Tibial nerve (tissue), 4 donors: ENCODE measurements at regions not wholly inside any gene's neighbourhood (a gene's known extent, or its start where the extent isn't known, plus 50 kb on each side); places are given as distances from the start of the nearest gene placed in this dataset.

Experiments used
- DNase-seq, 2 donors: peaks; one replicate each; pipeline ENCODE4 v3.0.0-alpha.2; 2019; ENCODE audit warnings: low spot score in 2 of 2
- H3K27ac ChIP-seq, 4 donors: fragments of 200-600 bp; sonication (generic) in 3 of 4; one replicate each; pipeline ENCODE4 v1.5.1; 2017 to 2019; ENCODE audit warnings: mild to moderate bottlenecking in 1 of 4
- H3K27me3 ChIP-seq, 2 donors: fragments of 200-600 bp; sonication (generic) in 1 of 2; one replicate each; pipeline versions ENCODE4 v1.5.1 to v1.6.0; 2017 to 2019
- H3K36me3 ChIP-seq, 3 donors: fragments of 200-600 bp; sonication (generic); one replicate each; pipeline ENCODE4 v1.5.1; 2018 to 2019
- H3K4me1 ChIP-seq, 4 donors: fragments of 200-600 bp; sonication (generic) in 3 of 4; one replicate each; pipeline ENCODE4 v1.5.1; 2017 to 2019
- H3K4me3 ChIP-seq, 4 donors: fragments of 200-600 bp; sonication (generic) in 3 of 4; one replicate each; pipeline ENCODE4 v1.5.1; 2017 to 2019; ENCODE audit warnings: mild to moderate bottlenecking in 1 of 4, moderate library complexity in 1 of 4
- H3K9me3 ChIP-seq, 4 donors: fragments of 200-600 bp; sonication (generic) in 3 of 4; one replicate each; pipeline ENCODE4 v1.5.1; 2017 to 2019
- CTCF ChIP-seq, 5 experiments: fragments of 200-600 bp in 3 of 5; fragments of 450-650 bp in 2 of 5; sonication (generic) in 3 of 5; IDR thresholded peaks; one replicate each; pipeline ENCODE4 v1.5.1; 2016 to 2019; ENCODE audit warnings: antibody characterized with exemption in 5 of 5, mild to moderate bottlenecking in 3 of 5, moderate library complexity in 2 of 5
- EP300 ChIP-seq, 2 donors: sonication (generic); formaldehyde crosslinking; IDR thresholded peaks; one replicate each; pipeline ENCODE4 v1.6.1; 2017; ENCODE audit warnings: antibody characterized with exemption in 2 of 2, mild to moderate bottlenecking in 1 of 2
- POLR2A ChIP-seq, 2 donors: fragments of 450-650 bp; IDR thresholded peaks; one replicate each; pipeline ENCODE4 v1.6.1; 2017; ENCODE audit warnings: antibody characterized with exemption in 2 of 2, mild to moderate bottlenecking in 2 of 2, moderate library complexity in 2 of 2
- WGBS, 2 donors: methylation state at CpG; one replicate each; pipeline ENCODE4 v1.1.5; 2018; 5-methylcytosine and 5-hydroxymethylcytosine counted together

- Histone ChIP-seq H3K9me3 (peaks cover 0 to 6% (median 0%) of the 10 kb centered on the region in 4 donors), H3K27me3 (no peaks in the 10 kb centered on the region), H3K36me3 (no peaks in the 10 kb centered on the region), H3K4me1 (no peaks in the 10 kb centered on the region), H3K27ac (peak overlapping the region in 2 of 4 donors; percentile 22 to 26), H3K4me3 (no peak overlapping the region)
- no peak for DNase-seq
- 43 to 73% methylated on average over 5 of the region's 5 CpGs for WGBS, 2 donors
- TF ChIP-seq POLR2A (IDR thresholded peaks at IDR 0.05) (no peak), CTCF (IDR thresholded peaks at IDR 0.05) (no peak), EP300 (IDR thresholded peaks at IDR 0.05) (no peak)
Observed at GRCh38 chr20:46823271-46823751, 71.3 kb upstream of the EYA2 start.

GRCh38 chr20:46823753-46824152 is 70.9 kb upstream of the EYA2 start:
- H3K36me3 ChIP-seq, result no peaks in the 10 kb centered on the region
- peak overlapping the region in 2 of 4 donors; percentile 24 to 26 for H3K27ac ChIP-seq
- WGBS, 2 donors, result 78 to 92% methylated on average over 3 of the region's 3 CpGs
- peaks cover 0 to 6% (median 0%) of the 10 kb centered on the region in 4 donors for H3K9me3 ChIP-seq
- no peak for DNase-seq
- no peaks in the 10 kb centered on the region for H3K4me1 ChIP-seq
- H3K4me3 ChIP-seq, result no peak overlapping the region
- H3K27me3 ChIP-seq, result no peaks in the 10 kb centered on the region
- TF ChIP-seq POLR2A (IDR thresholded peaks at IDR 0.05) (no peak), CTCF (IDR thresholded peaks at IDR 0.05) (no peak), EP300 (IDR thresholded peaks at IDR 0.05) (no peak)

- H3K4me1 ChIP-seq, result no peaks in the 10 kb centered on the region
- DNase-seq, result no peak
- H3K36me3 ChIP-seq, result no peaks in the 10 kb centered on the region
- no peak for TF ChIP-seq POLR2A (IDR thresholded peaks at IDR 0.05)
- no peak for TF ChIP-seq EP300 (IDR thresholded peaks at IDR 0.05)
- TF ChIP-seq CTCF (IDR thresholded peaks at IDR 0.05), result no peak
- no peak overlapping the region for H3K27ac ChIP-seq
- H3K27me3 ChIP-seq, result no peaks in the 10 kb centered on the region
- peaks cover 0 to 7% (median 0%) of the 10 kb centered on the region in 4 donors for H3K9me3 ChIP-seq
- 60 to 84% methylated on average over 3 of the region's 3 CpGs for WGBS, 2 donors
- no peak overlapping the region for H3K4me3 ChIP-seq
Observed at GRCh38 chr20:46826343-46826984, 68.2 kb upstream of the EYA2 start.

GRCh38 chr20:46827718-46828458 is 66.8 kb upstream of the EYA2 start:
- Histone ChIP-seq H3K36me3 (no peaks in the 10 kb centered on the region), H3K4me3 (no peak overlapping the region), H3K4me1 (peaks cover 0 to 6% (median 0%) of the 10 kb centered on the region in 4 donors), H3K9me3 (peaks cover 0 to 10% (median 0%) of the 10 kb centered on the region in 4 donors), H3K27ac (no peak overlapping the region), H3K27me3 (no peaks in the 10 kb centered on the region)
- no peak for DNase-seq
- WGBS, 2 donors, result 69 to 71% methylated on average over 10 of the region's 10 CpGs
- TF ChIP-seq CTCF (IDR thresholded peaks at IDR 0.05) (no peak), EP300 (IDR thresholded peaks at IDR 0.05) (no peak), POLR2A (IDR thresholded peaks at IDR 0.05) (no peak)

GRCh38 chr20:46828471-46828870 is 66.2 kb upstream of the EYA2 start:
- Histone ChIP-seq H3K36me3 (no peaks in the 10 kb centered on the region), H3K27me3 (no peaks in the 10 kb centered on the region), H3K4me1 (peaks cover 0 to 12% (median 0%) of the 10 kb centered on the region in 4 donors), H3K27ac (no peak overlapping the region), H3K9me3 (peaks cover 0 to 10% (median 0%) of the 10 kb centered on the region in 4 donors), H3K4me3 (no peak overlapping the region)
- no peak for TF ChIP-seq EP300 (IDR thresholded peaks at IDR 0.05)
- no peak for DNase-seq
- WGBS, 2 donors, result 83% methylated on average over 2 of the region's 2 CpGs
